ENCODE measurements at regions not wholly inside any gene's neighbourhood (a gene's known extent, or its start where the extent isn't known, plus 50 kb on each side); places are given as distances from the start of the nearest gene placed in this dataset.

GRCh38 chr3:83971666-83972065 is 987.1 kb upstream of the CADM2 start:
- H3K27me3 ChIP-seq (ENCODE audit: control insufficient read depth in 2 of 2, insufficient read depth in 2 of 2, low read length in 2 of 2): no peaks in the 10 kb centered on the region
- no peak overlapping the region for H2AFZ ChIP-seq (ENCODE audit: low read depth, low read length)
- POLR2A ChIA-PET: no interaction called here
- H3K9ac ChIP-seq (ENCODE audit: insufficient read depth in 1 of 2, low read depth in 2 of 2, low read length in 2 of 2): no peak overlapping the region
- no peaks in the 10 kb centered on the region for H3K36me3 ChIP-seq (ENCODE audit: control insufficient read depth, insufficient read depth, low read length)
- no TSS peak for BruUV-seq (replicated peaks)
- FAIRE-seq: no peak
- H3K4me3 ChIP-seq: no peak overlapping the region
- intact Hi-C loops (cut with micrococcal nuclease): no loop called here
- CTCF ChIA-PET (ENCODE audit: low intra/inter-chr PET ratio): no interaction called here
- DNase-seq (ENCODE audit: extremely low read depth in 1 of 4, low spot score in 3 of 4): no peak
- in situ Hi-C loops (cut with MboI): no loop called here
- ATAC-seq: no peak
- H3K9me3 ChIP-seq (replicated peaks; ENCODE audit: control insufficient read depth, insufficient read depth, low read depth, low read length): no peaks in the 10 kb centered on the region
- no peaks in the 10 kb centered on the region for H4K20me1 ChIP-seq (replicated peaks; ENCODE audit: control insufficient read depth, insufficient read depth, low read length)
- no peak overlapping the region for H3K4me2 ChIP-seq (ENCODE audit: insufficient read depth, low read length)
- H3K4me1 ChIP-seq (replicated peaks in 1 of 2; ENCODE audit: control insufficient read depth in 2 of 2, insufficient read depth in 2 of 2, low read length in 2 of 2): no peaks in the 10 kb centered on the region
- no peak overlapping the region for H3K27ac ChIP-seq (ENCODE audit: extremely low read depth, low read depth, low read length)
- 0% methylated on average over 1 of the region's 1 CpG for WGBS (ENCODE audit: insufficient coverage, low coverage, missing lambda C conversion rate)
- TF ChIP-seq FOXK1 (CRISPR knock-in tag; IDR thresholded peaks at IDR 0.05; ENCODE audit: borderline replicate concordance) (no peak), ZNF695 (CRISPR knock-in tag; IDR thresholded peaks at IDR 0.05) (no peak), CUX1 (CRISPR knock-in tag; IDR thresholded peaks at IDR 0.05) (no peak)
- no peaks in the 10 kb centered on the region for H3K9me1 ChIP-seq (ENCODE audit: control insufficient read depth, insufficient read depth, low read length)
- H3K79me2 ChIP-seq (ENCODE audit: control insufficient read depth, insufficient read depth, low read length): no peaks in the 10 kb centered on the region

Data from K562 (cell line).